ENCODE measurements at regions not wholly inside any gene's neighbourhood (a gene's known extent, or its start where the extent isn't known, plus 50 kb on each side); places are given as distances from the start of the nearest gene placed in this dataset.
A peak's percentile ranks its signal among the peaks of the same experiment; 100 is the strongest.
"Not testable (repeated sequence)": the region's sequence is repeated elsewhere in the genome, so short reads cannot be mapped to it uniquely, and the experiment has no call there.

- Histone ChIP-seq H3K9me3 (ENCODE audit: insufficient read depth, low read length) (no peaks in the 10 kb centered on the region), H4K20me1 (ENCODE audit: insufficient read depth, low read length) (no peaks in the 10 kb centered on the region), H2AFZ (ENCODE audit: low read depth, low read length) (no peak overlapping the region), H3K27me3 (ENCODE audit: low read depth, low read length) (no peaks in the 10 kb centered on the region), H3K4me3 (ENCODE audit: low read length) (no peak overlapping the region), H3K9ac (ENCODE audit: low read length) (no peak overlapping the region), H3K79me2 (ENCODE audit: low read length) (no peaks in the 10 kb centered on the region), H3K36me3 (replicated peaks; ENCODE audit: low read depth, low read length) (no peaks in the 10 kb centered on the region), H3K4me2 (ENCODE audit: low read length) (no peak overlapping the region), H3K27ac (ENCODE audit: low read length) (no peak overlapping the region), H3K4me1 (ENCODE audit: low read length) (no peaks in the 10 kb centered on the region)
- no peak for TF ChIP-seq EZH2phosphoT487 (IDR thresholded peaks at IDR 0.05; ENCODE audit: low read depth)
- no peak for TF ChIP-seq CTCF (IDR thresholded peaks at IDR 0.05; ENCODE audit: low read depth, low read length)
These were observed 561.8 kb downstream of the TOX3 start for GRCh38 chr16:51985126-51985525.

- no peaks in the 10 kb centered on the region for H3K36me3 ChIP-seq (replicated peaks; ENCODE audit: low read depth, low read length)
- no peak overlapping the region for H3K9ac ChIP-seq (ENCODE audit: low read length)
- no peak overlapping the region for H2AFZ ChIP-seq (ENCODE audit: low read depth, low read length)
- no peaks in the 10 kb centered on the region for H3K9me3 ChIP-seq (ENCODE audit: insufficient read depth, low read length)
- no peak overlapping the region for H3K4me3 ChIP-seq (ENCODE audit: low read length)
- no peaks in the 10 kb centered on the region for H4K20me1 ChIP-seq (ENCODE audit: insufficient read depth, low read length)
- H3K27me3 ChIP-seq (ENCODE audit: low read depth, low read length), result no peaks in the 10 kb centered on the region
- H3K4me1 ChIP-seq (ENCODE audit: low read length), result no peaks in the 10 kb centered on the region
- TF ChIP-seq EZH2phosphoT487 (IDR thresholded peaks at IDR 0.05; ENCODE audit: low read depth), result no peak
- TF ChIP-seq CTCF (IDR thresholded peaks at IDR 0.05; ENCODE audit: low read depth, low read length), result no peak
- H3K4me2 ChIP-seq (ENCODE audit: low read length), result no peak overlapping the region
- no peaks in the 10 kb centered on the region for H3K79me2 ChIP-seq (ENCODE audit: low read length)
- no peak overlapping the region for H3K27ac ChIP-seq (ENCODE audit: low read length)
These were observed 562.5 kb downstream of the TOX3 start for GRCh38 chr16:51984395-51984794.

DNA sequence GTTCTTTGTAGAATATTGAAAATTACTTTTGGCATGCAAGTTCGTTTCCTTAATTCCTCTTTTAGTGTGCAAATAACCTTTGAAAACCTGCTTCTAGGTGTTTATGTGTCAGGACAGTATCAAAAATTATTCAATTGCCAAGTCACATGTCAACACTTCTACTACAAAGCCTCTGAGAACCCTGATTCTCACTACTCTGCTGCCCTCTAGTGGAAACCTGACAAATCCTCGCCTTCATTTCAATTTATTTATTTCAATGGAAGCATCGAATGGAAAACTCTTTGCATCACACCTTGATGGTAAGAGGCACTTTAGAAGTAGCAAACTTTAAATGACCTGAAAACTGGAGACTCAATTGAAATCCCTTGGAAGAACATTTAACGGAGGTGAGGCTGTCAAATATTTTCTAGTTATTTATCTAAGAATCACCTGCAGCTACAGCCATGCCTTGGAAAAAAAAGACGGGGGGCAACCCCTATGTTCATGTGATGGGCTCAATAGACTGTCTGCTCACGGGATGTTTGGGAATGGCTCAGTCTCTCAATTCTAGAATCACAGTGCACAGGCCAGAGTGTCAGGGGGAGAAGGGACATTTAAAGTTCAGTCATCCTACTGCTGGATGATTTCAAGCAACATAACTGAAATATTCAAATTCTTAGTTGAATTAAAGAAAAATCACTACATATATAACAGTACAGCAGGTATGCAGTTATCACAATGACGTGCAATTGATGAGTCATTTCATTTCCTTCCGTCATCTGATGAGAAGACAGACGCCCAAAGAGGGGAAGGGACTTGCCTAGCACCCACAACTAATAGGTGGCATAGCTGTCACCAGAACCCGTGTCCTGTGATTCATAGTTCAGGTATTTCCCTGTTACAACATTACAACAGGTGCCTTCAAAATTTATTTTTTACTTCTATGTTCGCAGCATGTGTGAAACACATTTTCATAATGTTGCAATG lies 563.9 kb downstream of the TOX3 start:
- Histone ChIP-seq H3K27me3 (ENCODE audit: low read depth, low read length) (no peaks in the 10 kb centered on the region), H3K4me3 (ENCODE audit: low read length) (no peak overlapping the region), H2AFZ (ENCODE audit: low read depth, low read length) (no peak overlapping the region), H3K9me3 (ENCODE audit: insufficient read depth, low read length) (no peaks in the 10 kb centered on the region), H3K4me2 (ENCODE audit: low read length) (no peak overlapping the region), H3K36me3 (replicated peaks; ENCODE audit: low read depth, low read length) (no peaks in the 10 kb centered on the region), H3K27ac (ENCODE audit: low read length) (no peak overlapping the region), H3K79me2 (ENCODE audit: low read length) (no peaks in the 10 kb centered on the region), H4K20me1 (ENCODE audit: insufficient read depth, low read length) (no peaks in the 10 kb centered on the region), H3K4me1 (ENCODE audit: low read length) (no peaks in the 10 kb centered on the region), H3K9ac (ENCODE audit: low read length) (no peak overlapping the region)
- TF ChIP-seq EZH2phosphoT487 (IDR thresholded peaks at IDR 0.05; ENCODE audit: low read depth) (no peak), CTCF (IDR thresholded peaks at IDR 0.05; ENCODE audit: low read depth, low read length) (peak; percentile 77)

DNA sequence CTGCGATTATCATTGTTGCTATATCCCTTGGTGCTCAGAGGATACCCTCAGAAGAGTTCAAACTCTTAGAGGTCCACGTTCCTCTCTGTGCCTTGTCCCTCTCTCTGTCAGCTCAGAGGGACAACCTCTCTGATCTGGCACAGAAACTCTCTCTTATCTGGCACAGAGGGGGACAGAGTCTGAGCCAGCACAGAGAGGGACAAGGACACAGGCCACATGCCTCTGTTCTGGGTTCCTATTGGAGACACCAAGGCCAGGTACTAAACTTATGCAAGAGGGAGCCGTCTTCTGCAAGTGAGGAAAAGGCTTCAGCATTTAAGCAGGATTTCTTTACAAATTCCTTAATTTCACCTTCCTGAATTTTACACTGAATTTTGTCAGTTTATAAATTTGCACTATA lies 565.2 kb downstream of the TOX3 start:
- no peaks in the 10 kb centered on the region for H3K36me3 ChIP-seq (replicated peaks; ENCODE audit: low read depth, low read length)
- no peak overlapping the region for H3K27ac ChIP-seq (ENCODE audit: low read length)
- TF ChIP-seq EZH2phosphoT487 (IDR thresholded peaks at IDR 0.05; ENCODE audit: low read depth) (no peak), CTCF (IDR thresholded peaks at IDR 0.05; ENCODE audit: low read depth, low read length) (no peak)

DNA sequence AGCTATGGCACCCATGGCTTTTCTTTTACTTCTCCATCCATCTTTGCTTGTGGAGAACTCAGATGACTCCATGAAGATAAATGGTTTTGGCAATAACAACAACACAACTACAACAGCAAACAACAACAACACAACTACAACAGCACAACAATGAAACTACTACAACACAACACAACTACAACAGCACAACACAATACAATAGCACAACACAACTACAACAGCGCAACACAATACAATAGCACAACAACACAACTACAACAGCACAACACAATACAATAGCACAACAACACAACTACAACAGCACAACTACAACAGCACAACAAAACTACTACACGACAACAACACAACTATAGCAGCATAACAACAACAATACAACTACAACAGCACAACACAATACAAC lies 569.4 kb downstream of the TOX3 start:
- H3K27ac ChIP-seq (ENCODE audit: low read length); H3K9me3 ChIP-seq (ENCODE audit: insufficient read depth, low read length); H2AFZ ChIP-seq (ENCODE audit: low read depth, low read length); H4K20me1 ChIP-seq (ENCODE audit: insufficient read depth, low read length); H3K79me2 ChIP-seq (ENCODE audit: low read length); H3K4me2 ChIP-seq (ENCODE audit: low read length); H3K4me1 ChIP-seq (ENCODE audit: low read length); H3K4me3 ChIP-seq (ENCODE audit: low read length); H3K36me3 ChIP-seq (replicated peaks; ENCODE audit: low read depth, low read length); H3K27me3 ChIP-seq (ENCODE audit: low read depth, low read length); H3K9ac ChIP-seq (ENCODE audit: low read length): not testable (repeated sequence)

More for the DNA sequence above, 565.2 kb downstream of the TOX3 start:
- H4K20me1 ChIP-seq (ENCODE audit: insufficient read depth, low read length), result no peaks in the 10 kb centered on the region
- no peak overlapping the region for H2AFZ ChIP-seq (ENCODE audit: low read depth, low read length)
- no peaks in the 10 kb centered on the region for H3K27me3 ChIP-seq (ENCODE audit: low read depth, low read length)
- H3K9me3 ChIP-seq (ENCODE audit: insufficient read depth, low read length), result no peaks in the 10 kb centered on the region
- no peak overlapping the region for H3K4me3 ChIP-seq (ENCODE audit: low read length)
- H3K9ac ChIP-seq (ENCODE audit: low read length), result no peak overlapping the region
- no peaks in the 10 kb centered on the region for H3K79me2 ChIP-seq (ENCODE audit: low read length)
- no peaks in the 10 kb centered on the region for H3K4me1 ChIP-seq (ENCODE audit: low read length)
- H3K4me2 ChIP-seq (ENCODE audit: low read length), result no peak overlapping the region
